ENCODE measurements at regions not wholly inside any gene's neighbourhood (a gene's known extent, or its start where the extent isn't known, plus 50 kb on each side); places are given as distances from the start of the nearest gene placed in this dataset.

DNA sequence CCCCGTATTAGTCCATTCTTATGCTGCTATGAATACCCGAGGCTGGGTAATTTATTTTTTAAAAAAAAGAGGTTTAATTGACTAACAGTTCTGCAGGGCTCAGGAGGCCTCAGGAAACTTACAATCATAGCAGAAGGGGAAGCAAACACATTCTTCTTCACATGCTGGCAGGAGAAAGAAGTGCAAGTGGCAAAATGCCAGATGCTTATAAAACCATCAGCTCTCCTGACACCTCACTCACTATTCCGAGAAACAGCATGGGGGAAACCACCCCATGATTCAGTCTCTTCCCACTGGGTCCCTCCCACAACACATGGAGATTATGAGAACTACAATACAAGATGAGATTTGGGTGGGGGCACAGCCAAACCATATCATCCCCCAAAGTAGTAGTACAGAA lies 2148.5 kb upstream of the PIK3C3 start:
- Histone ChIP-seq H3K4me2 (ENCODE audit: low read length) (no peak overlapping the region), H3K9me3 (ENCODE audit: control insufficient read depth, insufficient read depth, low read length) (peaks cover 17% of the 10 kb centered on the region), H4K20me1 (ENCODE audit: control insufficient read depth, insufficient read depth, low read depth, low read length) (no peaks in the 10 kb centered on the region), H3K27me3 (ENCODE audit: control insufficient read depth, low read length) (no peaks in the 10 kb centered on the region), H3K9me2 (replicated peaks; ENCODE audit: control insufficient read depth, low read length) (no peaks in the 10 kb centered on the region), H3K79me2 (ENCODE audit: control insufficient read depth, low read length) (no peaks in the 10 kb centered on the region), H3F3A (ENCODE audit: control insufficient read depth, insufficient read depth) (peaks cover 18% of the 10 kb centered on the region), H3K36me3 (ENCODE audit: control insufficient read depth, low read length) (no peaks in the 10 kb centered on the region; the same call in 1 of the 2 replicates), H3K4me1 (ENCODE audit: control insufficient read depth, low read length) (no peaks in the 10 kb centered on the region), H3K27ac (ENCODE audit: low read depth, low read length) (no peak overlapping the region), H3K4me3 (ENCODE audit: low read length) (no peak overlapping the region)
- TF ChIP-seq EZH2phosphoT487 (IDR thresholded peaks at IDR 0.05; ENCODE audit: borderline replicate concordance, low read length): no peak
- TF ChIP-seq, protein P1, sequence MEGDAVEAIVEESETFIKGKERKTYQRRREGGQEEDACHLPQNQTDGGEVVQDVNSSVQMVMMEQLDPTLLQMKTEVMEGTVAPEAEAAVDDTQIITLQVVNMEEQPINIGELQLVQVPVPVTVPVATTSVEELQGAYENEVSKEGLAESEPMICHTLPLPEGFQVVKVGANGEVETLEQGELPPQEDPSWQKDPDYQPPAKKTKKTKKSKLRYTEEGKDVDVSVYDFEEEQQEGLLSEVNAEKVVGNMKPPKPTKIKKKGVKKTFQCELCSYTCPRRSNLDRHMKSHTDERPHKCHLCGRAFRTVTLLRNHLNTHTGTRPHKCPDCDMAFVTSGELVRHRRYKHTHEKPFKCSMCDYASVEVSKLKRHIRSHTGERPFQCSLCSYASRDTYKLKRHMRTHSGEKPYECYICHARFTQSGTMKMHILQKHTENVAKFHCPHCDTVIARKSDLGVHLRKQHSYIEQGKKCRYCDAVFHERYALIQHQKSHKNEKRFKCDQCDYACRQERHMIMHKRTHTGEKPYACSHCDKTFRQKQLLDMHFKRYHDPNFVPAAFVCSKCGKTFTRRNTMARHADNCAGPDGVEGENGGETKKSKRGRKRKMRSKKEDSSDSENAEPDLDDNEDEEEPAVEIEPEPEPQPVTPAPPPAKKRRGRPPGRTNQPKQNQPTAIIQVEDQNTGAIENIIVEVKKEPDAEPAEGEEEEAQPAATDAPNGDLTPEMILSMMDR (IDR thresholded peaks at IDR 0.05; ENCODE audit: low read depth, low read length, poor library complexity, severe bottlenecking): no peak

DNA sequence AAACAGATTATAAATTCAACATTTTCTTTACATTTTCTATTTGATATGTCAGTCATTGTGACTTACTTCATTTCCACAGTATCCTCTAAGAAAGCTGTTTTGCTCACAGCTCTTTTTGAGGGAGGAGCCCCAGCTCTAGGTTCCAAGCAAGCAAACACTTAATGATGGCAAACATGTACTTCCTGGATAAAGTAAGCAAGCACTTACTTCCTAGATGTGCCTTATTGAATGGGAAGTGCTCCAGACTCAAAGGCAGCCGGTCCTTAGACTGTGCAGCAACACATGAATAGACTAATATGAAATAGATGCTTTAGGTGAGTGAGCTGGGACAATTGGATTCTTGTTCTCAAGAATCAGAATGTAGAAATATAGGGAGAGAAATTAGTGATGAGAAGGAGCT lies 2149.8 kb upstream of the PIK3C3 start:
- no peak overlapping the region for H3K4me3 ChIP-seq (ENCODE audit: low read length)
- no peaks in the 10 kb centered on the region for H4K20me1 ChIP-seq (ENCODE audit: control insufficient read depth, insufficient read depth, low read depth, low read length)
- no peak overlapping the region for H3K4me2 ChIP-seq (ENCODE audit: low read length)
- H3K4me1 ChIP-seq (ENCODE audit: control insufficient read depth, low read length): no peaks in the 10 kb centered on the region
- no peaks in the 10 kb centered on the region for H3K9me2 ChIP-seq (replicated peaks; ENCODE audit: control insufficient read depth, low read length)
- no peaks in the 10 kb centered on the region for H3K27me3 ChIP-seq (ENCODE audit: control insufficient read depth, low read length)
- H3F3A ChIP-seq (ENCODE audit: control insufficient read depth, insufficient read depth): peaks cover 24% of the 10 kb centered on the region
- H3K79me2 ChIP-seq (ENCODE audit: control insufficient read depth, low read length): no peaks in the 10 kb centered on the region
- H3K27ac ChIP-seq (ENCODE audit: low read depth, low read length): no peak overlapping the region
- H3K9me3 ChIP-seq (ENCODE audit: control insufficient read depth, insufficient read depth, low read length): peaks cover 30% of the 10 kb centered on the region
- no peak for TF ChIP-seq EZH2phosphoT487 (IDR thresholded peaks at IDR 0.05; ENCODE audit: borderline replicate concordance, low read length)
- TF ChIP-seq, protein P1 (IDR thresholded peaks at IDR 0.05; ENCODE audit: low read depth, low read length, poor library complexity, severe bottlenecking): no peak
- no peaks in the 10 kb centered on the region; the same call in 1 of the 2 replicates for H3K36me3 ChIP-seq (ENCODE audit: control insufficient read depth, low read length)

DNA sequence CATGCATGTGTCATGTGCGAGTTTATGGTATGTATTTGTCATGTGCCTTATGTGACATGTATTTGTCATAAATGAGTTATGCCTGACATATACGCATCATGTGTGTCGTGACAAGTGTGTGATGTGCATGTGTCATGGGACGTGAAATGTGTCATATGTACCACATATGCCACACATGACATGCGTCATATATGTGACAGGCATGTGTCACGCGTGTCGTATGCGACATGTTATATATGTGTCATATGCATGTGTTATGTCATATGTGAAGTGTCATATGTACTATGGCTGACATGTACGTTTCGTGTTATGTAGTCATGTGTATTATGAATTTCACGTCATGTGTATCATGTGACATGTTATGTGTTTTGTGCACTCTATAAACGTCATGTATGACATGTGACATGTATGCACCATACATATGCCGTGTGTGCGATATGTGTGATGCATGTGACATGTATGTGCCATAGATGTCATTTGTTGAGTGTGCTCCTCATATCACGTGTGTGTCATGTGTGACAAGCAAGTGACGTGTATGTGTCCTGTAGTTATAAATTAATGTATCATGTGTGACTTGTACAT lies 2152.3 kb upstream of the PIK3C3 start:
- no peak overlapping the region for H3K27ac ChIP-seq (ENCODE audit: low read depth, low read length)
- H3K9me2 ChIP-seq (replicated peaks; ENCODE audit: control insufficient read depth, low read length): no peaks in the 10 kb centered on the region
- H3K4me3 ChIP-seq (ENCODE audit: low read length): no peak overlapping the region
- no peaks in the 10 kb centered on the region for H3K27me3 ChIP-seq (ENCODE audit: control insufficient read depth, low read length)
- no peaks in the 10 kb centered on the region for H4K20me1 ChIP-seq (ENCODE audit: control insufficient read depth, insufficient read depth, low read depth, low read length)
- H3K4me2 ChIP-seq (ENCODE audit: low read length): no peak overlapping the region
- no peak for TF ChIP-seq EZH2phosphoT487 (IDR thresholded peaks at IDR 0.05; ENCODE audit: borderline replicate concordance, low read length)
- TF ChIP-seq, protein P1 (IDR thresholded peaks at IDR 0.05; ENCODE audit: low read depth, low read length, poor library complexity, severe bottlenecking): no peak
- no peaks in the 10 kb centered on the region; the same call in 1 of the 2 replicates for H3K36me3 ChIP-seq (ENCODE audit: control insufficient read depth, low read length)
- peaks cover 35% of the 10 kb centered on the region for H3K9me3 ChIP-seq (ENCODE audit: control insufficient read depth, insufficient read depth, low read length)
- no peaks in the 10 kb centered on the region for H3K79me2 ChIP-seq (ENCODE audit: control insufficient read depth, low read length)
- peaks cover 24% of the 10 kb centered on the region for H3F3A ChIP-seq (ENCODE audit: control insufficient read depth, insufficient read depth)
- H3K4me1 ChIP-seq (ENCODE audit: control insufficient read depth, low read length): no peaks in the 10 kb centered on the region

All from DOHH2 (cell line).